Muscle of leg (tissue), 3 donors: ENCODE measurements at regions not wholly inside any gene's neighbourhood (a gene's known extent, or its start where the extent isn't known, plus 50 kb on each side); places are given as distances from the start of the nearest gene placed in this dataset.

Experiments used
- DNase-seq: peaks from one replicate; pipeline ENCODE4 v3.0.0; 2013
- H3K27ac ChIP-seq: one replicate; pipeline ENCODE4 v1.5.1; 2013; ENCODE audit warnings: mild to moderate bottlenecking, low read length, control low read depth
- H3K27me3 ChIP-seq: one replicate; pipeline ENCODE4 v1.6.1; 2013; ENCODE audit warnings: low read length; ENCODE audit not compliant: control insufficient read depth, insufficient read depth
- H3K36me3 ChIP-seq: one replicate; pipeline ENCODE4 v1.6.1; 2013; ENCODE audit warnings: low read length; ENCODE audit not compliant: control insufficient read depth, insufficient read depth
- H3K4me1 ChIP-seq: one replicate; pipeline ENCODE4 v1.6.1; 2013; ENCODE audit warnings: low read length; ENCODE audit not compliant: control insufficient read depth, insufficient read depth
- H3K4me3 ChIP-seq: one replicate; pipeline ENCODE4 v1.5.1; 2013; ENCODE audit warnings: low read length, control low read depth
- H3K9me3 ChIP-seq: replicated peaks from 2 replicates; pipeline ENCODE4 v1.6.1; 2013; ENCODE audit warnings: low read depth, low read length; ENCODE audit not compliant: control insufficient read depth
- WGBS: methylation state at CpG from one replicate; pipeline ENCODE4 v1.1.5; 2013; ENCODE audit warnings: missing lambda C conversion rate; ENCODE audit not compliant: insufficient coverage; 5-methylcytosine and 5-hydroxymethylcytosine counted together

DNA sequence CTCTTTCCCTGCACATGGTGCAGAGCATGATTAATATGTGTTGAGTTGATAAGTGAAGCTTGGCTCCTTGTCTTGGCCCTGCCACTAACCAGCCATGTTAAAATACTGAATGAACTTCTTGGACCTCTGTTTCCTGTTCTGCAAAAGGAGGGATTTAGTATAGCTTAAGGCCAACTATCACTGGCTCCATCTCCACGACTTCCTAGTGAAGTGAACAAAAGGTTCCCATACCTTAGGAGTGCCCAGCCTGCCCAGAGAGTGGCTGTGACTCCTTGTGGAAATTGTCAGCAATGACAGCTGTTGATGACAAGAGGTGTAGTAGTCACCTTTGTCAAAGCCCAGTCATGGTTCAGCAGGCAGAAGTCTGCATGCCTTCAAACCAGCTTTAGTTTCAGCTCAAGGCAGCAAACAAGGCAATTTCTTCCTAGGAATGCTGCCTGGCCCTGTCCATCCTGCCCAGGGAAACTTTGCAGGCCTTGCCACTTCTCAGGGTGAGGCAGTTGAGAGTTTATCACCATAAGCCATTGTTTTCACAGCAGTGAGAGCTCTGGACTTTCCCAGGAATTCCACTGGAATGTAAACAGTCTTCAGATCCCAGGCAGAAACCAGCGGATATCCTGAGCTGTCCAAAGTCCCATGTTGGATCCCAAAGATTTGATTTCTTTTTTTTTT is 169.7 kb upstream of the TNFAIP3 start:
- Histone ChIP-seq H3K36me3 (no peaks in the 10 kb centered on the region), H3K4me3 (no peak overlapping the region), H3K27me3 (no peaks in the 10 kb centered on the region), H3K27ac (no peak overlapping the region), H3K9me3 (no peaks in the 10 kb centered on the region), H3K4me1 (peaks cover 5% of the 10 kb centered on the region)
- DNase-seq = peak; percentile 38
- no CpG with 5 or more reads among the region's 2 CpGs for WGBS

DNA sequence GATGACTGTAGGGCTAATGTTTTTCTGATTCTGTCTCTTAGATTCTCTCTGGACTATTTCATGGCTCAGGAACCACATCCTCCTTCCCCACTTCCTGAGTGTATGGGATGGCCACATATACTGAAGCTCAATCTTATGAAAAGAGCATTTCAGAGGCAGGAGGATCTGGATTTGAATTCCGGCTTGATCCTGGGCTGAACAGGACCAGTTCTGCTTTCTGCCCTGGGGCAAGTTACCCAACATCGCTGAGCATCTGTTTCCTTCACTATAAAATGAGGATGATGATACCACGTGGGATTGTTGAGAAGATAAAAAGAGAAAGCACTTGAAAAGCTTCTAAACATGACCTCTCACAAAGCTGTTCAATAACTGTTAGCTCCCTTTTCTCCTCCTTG is 168.4 kb upstream of the TNFAIP3 start:
- no peaks in the 10 kb centered on the region for H3K27me3 ChIP-seq
- no peaks in the 10 kb centered on the region for H3K36me3 ChIP-seq
- H3K9me3 ChIP-seq = no peaks in the 10 kb centered on the region
- no CpG with 5 or more reads among the region's 3 CpGs for WGBS
- peaks cover 5% of the 10 kb centered on the region for H3K4me1 ChIP-seq
- no peak overlapping the region for H3K4me3 ChIP-seq
- peak; percentile 75 for DNase-seq
- H3K27ac ChIP-seq = peak overlapping the region; percentile 67

DNA sequence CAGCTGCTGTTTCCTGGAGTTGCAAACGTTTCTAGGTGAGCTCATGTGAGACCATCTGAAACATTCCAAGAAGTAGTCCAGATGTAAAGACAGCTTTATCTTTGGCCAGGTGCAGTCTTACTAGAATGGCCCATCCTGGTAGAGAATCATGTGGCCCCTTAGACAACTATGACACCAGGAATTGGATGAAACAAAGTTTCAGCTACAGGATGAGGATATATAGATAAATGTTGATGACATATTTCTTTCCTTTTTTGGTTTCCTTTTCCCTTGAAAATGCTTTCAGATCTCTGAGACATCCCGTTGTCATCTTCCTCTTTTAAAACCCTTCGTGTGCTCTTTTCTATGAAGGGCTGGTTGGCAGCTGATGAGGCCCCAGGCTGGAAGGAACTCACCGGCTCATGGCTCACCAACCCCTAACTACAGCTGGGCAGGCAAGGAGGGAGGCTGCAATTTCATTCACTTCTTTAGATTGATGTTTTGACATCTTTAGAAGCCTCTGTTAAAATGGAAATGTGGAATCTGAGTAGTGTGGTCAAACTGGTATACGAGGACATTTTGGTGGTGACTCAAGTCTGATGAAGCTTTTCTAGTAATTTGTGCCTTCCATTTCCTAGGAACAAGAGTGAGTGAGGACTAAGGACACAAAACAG is 167.9 kb upstream of the TNFAIP3 start:
- H3K27me3 ChIP-seq = no peaks in the 10 kb centered on the region
- H3K4me1 ChIP-seq = peaks cover 5% of the 10 kb centered on the region
- H3K27ac ChIP-seq = peak overlapping the region; percentile 67
- peak; percentile 67 for DNase-seq
- WGBS = 17% methylated on average over 1 of the region's 5 CpGs
- H3K4me3 ChIP-seq = no peak overlapping the region
- H3K36me3 ChIP-seq = no peaks in the 10 kb centered on the region
- no peaks in the 10 kb centered on the region for H3K9me3 ChIP-seq

DNA sequence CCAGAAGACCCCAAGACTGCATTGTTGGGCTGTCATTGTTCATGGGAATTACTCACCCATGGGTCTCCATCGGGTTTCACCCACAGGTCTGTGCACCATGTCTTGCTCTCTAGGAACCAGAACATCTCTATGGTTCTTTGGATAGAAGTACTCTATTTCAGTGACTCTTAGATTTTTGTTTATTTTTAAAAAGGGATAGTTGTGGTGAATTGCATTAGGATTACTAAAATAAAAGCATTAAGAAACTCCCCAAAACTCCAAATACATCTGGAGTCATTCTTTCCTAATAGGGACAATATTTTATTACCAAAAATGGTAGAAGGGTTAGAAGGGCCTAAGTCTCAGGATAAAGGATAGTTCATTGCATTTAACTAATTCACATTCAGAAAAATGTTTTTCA is 166.9 kb upstream of the TNFAIP3 start:
- no peak overlapping the region for H3K4me3 ChIP-seq
- H3K36me3 ChIP-seq = no peaks in the 10 kb centered on the region
- no peaks in the 10 kb centered on the region for H3K27me3 ChIP-seq
- H3K27ac ChIP-seq = no peak overlapping the region
- no CpG with 5 or more reads among the region's 1 CpG for WGBS
- DNase-seq = no peak
- no peaks in the 10 kb centered on the region for H3K9me3 ChIP-seq
- H3K4me1 ChIP-seq = peaks cover 5% of the 10 kb centered on the region

DNA sequence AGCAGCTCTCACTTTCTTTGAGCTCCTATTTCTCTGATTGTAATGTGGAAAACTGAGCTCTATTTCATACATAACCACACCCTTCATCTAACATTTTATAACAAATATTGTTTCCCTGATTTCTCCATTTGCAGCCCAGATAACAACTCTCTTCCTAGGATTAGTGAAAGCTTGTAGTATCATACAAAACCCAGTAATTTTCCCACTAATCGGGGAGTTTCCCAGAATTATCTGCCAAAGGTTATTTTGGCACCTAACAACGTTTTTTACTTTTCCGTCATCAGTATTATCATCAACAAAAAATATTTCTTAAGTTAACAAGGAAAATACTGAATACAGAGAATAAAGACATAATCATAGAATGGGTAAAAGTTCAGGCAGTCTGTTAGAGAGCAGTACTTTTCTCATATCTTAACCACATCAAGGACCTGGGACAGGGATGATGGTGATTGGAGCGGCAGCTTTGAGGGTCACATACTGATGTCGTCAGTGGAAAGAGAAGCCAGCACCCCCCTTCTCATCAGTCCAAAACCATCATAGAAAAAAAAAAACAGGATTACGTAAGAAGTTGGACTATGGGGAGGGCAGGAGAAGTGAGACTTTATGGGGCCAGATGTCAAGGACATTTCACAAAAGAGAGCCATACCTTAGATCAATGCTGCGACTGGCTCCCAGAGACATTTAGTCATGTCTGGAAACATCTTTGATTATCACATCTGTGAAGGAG is 166.1 kb upstream of the TNFAIP3 start:
- WGBS = no CpG with 5 or more reads among the region's 7 CpGs
- peak; percentile 37 for DNase-seq
- no peak overlapping the region for H3K27ac ChIP-seq
- no peaks in the 10 kb centered on the region for H3K27me3 ChIP-seq
- H3K4me1 ChIP-seq = peaks cover 5% of the 10 kb centered on the region
- no peaks in the 10 kb centered on the region for H3K9me3 ChIP-seq
- H3K36me3 ChIP-seq = no peaks in the 10 kb centered on the region
- H3K4me3 ChIP-seq = no peak overlapping the region

DNA sequence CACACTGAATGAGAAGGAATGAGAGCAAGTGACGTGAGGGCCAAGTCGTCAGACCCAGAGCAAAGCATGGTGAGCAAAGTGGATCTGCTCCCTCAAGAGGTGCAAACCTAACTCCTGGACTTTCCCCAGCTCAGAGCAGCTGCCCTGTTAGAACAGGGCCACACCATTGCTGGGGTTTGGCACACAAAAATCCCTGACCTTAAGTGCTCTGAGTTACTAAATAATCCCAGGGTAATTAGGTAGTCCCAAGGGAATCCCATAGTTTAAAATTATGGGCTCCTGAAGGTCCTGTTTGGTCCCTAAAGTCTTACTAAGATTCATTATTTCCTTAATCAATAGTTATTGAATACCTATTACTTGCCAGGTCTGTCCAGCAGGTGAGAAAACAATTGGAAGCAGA is 165.1 kb upstream of the TNFAIP3 start:
- Histone ChIP-seq H3K36me3 (no peaks in the 10 kb centered on the region), H3K9me3 (no peaks in the 10 kb centered on the region), H3K4me3 (no peak overlapping the region), H3K4me1 (peaks cover 5% of the 10 kb centered on the region), H3K27ac (no peak overlapping the region), H3K27me3 (no peaks in the 10 kb centered on the region)
- WGBS = 93% methylated on average over 2 of the region's 2 CpGs
- DNase-seq = no peak

DNA sequence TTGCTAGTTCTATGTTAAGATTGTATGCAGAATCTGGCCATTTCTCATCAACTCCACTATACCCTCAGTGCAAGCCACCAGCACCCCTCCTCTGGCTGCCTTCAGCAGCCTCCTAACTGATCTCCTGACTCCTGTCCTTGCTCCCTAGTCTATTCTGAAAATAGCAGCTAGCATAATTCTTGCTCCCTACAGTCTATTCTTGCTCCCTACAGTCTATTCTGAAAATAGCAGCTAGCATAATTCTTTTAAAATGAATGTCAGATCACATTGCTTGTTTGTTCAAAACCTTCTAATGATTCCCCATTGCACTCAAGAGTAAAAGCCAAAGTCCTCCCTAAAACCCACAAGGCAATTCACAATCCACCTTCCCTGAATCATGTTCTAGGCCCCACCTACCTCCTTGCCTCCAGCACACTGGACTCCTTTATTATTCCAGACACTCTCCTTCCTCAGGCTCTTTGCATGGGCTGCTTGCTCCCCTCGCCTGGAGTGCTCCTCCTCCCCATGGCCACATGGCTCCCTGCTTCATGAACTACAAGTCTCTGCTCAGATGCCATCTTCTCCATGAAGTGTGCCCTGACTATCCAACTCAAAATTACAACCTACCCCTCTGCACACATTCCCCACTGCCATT is 164.2 kb upstream of the TNFAIP3 start:
- no peaks in the 10 kb centered on the region for H3K9me3 ChIP-seq
- WGBS = 54% methylated on average over 1 of the region's 1 CpG
- no peaks in the 10 kb centered on the region for H3K27me3 ChIP-seq
- no peaks in the 10 kb centered on the region for H3K36me3 ChIP-seq
- H3K4me1 ChIP-seq = no peaks in the 10 kb centered on the region
- H3K27ac ChIP-seq = no peak overlapping the region
- DNase-seq = no peak
- no peak overlapping the region for H3K4me3 ChIP-seq

DNA sequence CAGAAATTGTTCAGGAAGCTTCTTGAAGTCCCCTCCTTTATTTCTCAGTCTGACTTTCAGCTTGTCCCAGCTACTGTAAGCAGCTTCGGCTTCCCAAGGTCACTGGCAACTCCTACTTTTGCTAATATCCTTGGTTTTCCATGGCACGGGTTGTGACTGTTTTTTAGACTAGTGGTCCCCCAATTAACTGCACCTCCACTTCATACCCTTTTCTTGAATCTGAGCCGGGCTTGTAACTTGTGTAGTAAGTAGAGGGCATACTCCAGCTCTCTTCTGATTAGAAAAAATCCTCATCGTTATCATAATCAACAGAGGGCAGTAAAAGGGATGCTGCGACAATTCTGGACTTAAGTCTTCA is 162.3 kb upstream of the TNFAIP3 start:
- no peak overlapping the region for H3K4me3 ChIP-seq
- no peaks in the 10 kb centered on the region for H3K27me3 ChIP-seq
- no peak for DNase-seq
- no peaks in the 10 kb centered on the region for H3K4me1 ChIP-seq
- H3K27ac ChIP-seq = no peak overlapping the region
- WGBS = 50% methylated on average over 1 of the region's 5 CpGs
- no peaks in the 10 kb centered on the region for H3K36me3 ChIP-seq
- no peaks in the 10 kb centered on the region for H3K9me3 ChIP-seq

DNA sequence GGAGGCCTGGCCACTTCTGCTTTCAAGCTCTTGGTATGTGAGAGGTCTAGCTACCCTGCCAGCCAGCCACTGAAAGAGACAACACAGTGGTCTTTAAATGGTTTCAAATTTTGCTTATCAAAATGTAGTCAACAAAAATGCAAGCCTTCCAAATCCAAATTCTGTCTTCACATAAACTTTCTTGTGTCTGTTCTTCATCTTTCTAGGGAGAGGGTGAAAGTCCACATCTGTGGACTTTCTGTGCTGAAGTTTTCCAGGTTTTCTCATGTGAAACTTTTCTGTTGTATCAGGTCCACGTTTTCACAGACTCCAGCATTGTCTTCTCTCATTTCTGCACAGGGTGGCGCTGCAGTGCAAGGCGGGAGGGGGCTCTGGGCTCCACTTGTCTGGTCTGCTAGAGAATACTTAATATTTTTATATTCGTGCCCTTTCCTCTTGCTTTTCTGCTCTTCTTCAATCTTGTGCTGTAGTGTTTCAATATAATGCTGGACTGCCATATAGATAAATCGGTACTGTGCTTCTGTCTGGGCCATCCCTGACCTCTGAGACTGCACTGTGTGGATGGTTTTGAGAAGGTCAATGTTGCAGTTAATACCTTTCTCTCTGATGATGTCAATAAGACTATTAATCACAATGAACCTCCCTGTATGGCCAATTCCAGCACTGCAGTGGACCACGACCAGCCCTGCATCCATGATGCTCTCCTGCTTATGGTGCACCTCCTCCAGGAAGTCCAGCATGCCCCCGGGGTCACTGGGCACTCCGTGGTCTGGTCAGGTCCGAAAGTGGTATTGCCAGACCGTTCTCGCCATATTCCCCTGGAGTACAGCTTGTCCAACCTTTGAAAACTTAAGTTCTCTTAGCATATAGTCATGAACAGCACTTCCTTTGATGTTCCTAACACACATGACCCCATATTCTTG is 161.6 kb upstream of the TNFAIP3 start:
- Histone ChIP-seq H3K9me3 (no peaks in the 10 kb centered on the region), H3K36me3 (no peaks in the 10 kb centered on the region), H3K27me3 (no peaks in the 10 kb centered on the region), H3K4me3 (no peak overlapping the region), H3K4me1 (no peaks in the 10 kb centered on the region), H3K27ac (no peak overlapping the region)
- peak; percentile 75 for DNase-seq
- WGBS = 78% methylated on average over 6 of the region's 11 CpGs
